CD4-positive, alpha-beta T cell (primary cell): ENCODE measurements at regions not wholly inside any gene's neighbourhood (a gene's known extent, or its start where the extent isn't known, plus 50 kb on each side); places are given as distances from the start of the nearest gene placed in this dataset.

ENCODE experiments used
- ATAC-seq: fragments of 200-7000 bp; cut with Tn5 transposase; one replicate; pipeline ENCODE4 v1.10.0; 2022; ENCODE audit warnings: mild to moderate bottlenecking; ENCODE audit not compliant: poor library complexity
- CTCF ChIA-PET: fragments of 350-600 bp; sonication (Branson Sonifier 250); formaldehyde crosslinking; loops from one replicate; lab custom pipeline; 2021; ENCODE audit warnings: antibody characterized with exemption, inconsistent platforms; lab: Charles Lee
- POLR2A ChIA-PET: fragments of 350-600 bp; sonication (Branson Sonifier 250); formaldehyde crosslinking; loops from one replicate; lab custom pipeline; 2021; ENCODE audit warnings: antibody characterized with exemption, inconsistent platforms; lab: Charles Lee
- DNase-seq, 14 experiments: peaks; one replicate each; pipeline ENCODE4 v3.0.0-alpha.2; 2013 to 2020; ENCODE audit warnings: mixed read lengths in 2 of 14
- H3K27ac ChIP-seq, 2 donors: one replicate each; pipeline versions ENCODE4 v1.5.1 to v1.7.0; 2013; ENCODE audit warnings: low read length in 2 of 2, low read depth in 1 of 2, mild to moderate bottlenecking in 1 of 2
- H3K27me3 ChIP-seq, 2 experiments: 1 replicate in 1 of 2; 2 replicates in 1 of 2; pipeline versions ENCODE4 v1.6.1 to v1.7.0; 2013; ENCODE audit warnings: low read length in 2 of 2, control low read depth in 1 of 2, mild to moderate bottlenecking in 1 of 2, moderate library complexity in 1 of 2; ENCODE audit not compliant: insufficient read depth in 2 of 2, control insufficient read depth in 1 of 2
- H3K36me3 ChIP-seq: one replicate; pipeline ENCODE4 v1.6.1; 2013; ENCODE audit warnings: low read length, control low read depth; ENCODE audit not compliant: insufficient read depth
- H3K4me1 ChIP-seq: one replicate; pipeline ENCODE4 v1.6.1; 2013; ENCODE audit warnings: low read length, control low read depth; ENCODE audit not compliant: insufficient read depth
- H3K4me3 ChIP-seq: one replicate; pipeline ENCODE4 v1.5.1; 2013; ENCODE audit warnings: mild to moderate bottlenecking, low read length, moderate library complexity
- H3K9me3 ChIP-seq, 2 experiments: 1 replicate in 1 of 2; 2 replicates in 1 of 2; pipeline versions ENCODE4 v1.6.1 to v1.7.0; 2013; ENCODE audit warnings: low read length in 2 of 2, mild to moderate bottlenecking in 2 of 2, control low read depth in 1 of 2, moderate library complexity in 1 of 2; ENCODE audit not compliant: control insufficient read depth in 1 of 2, insufficient read depth in 1 of 2
- H3K27ac Mint-ChIP-seq: one replicate; pipeline ENCODE4 v1.8.0; 2020; ENCODE audit warnings: mixed read lengths
- H3K27me3 Mint-ChIP-seq: one replicate; pipeline ENCODE4 v1.8.0; 2021; ENCODE audit warnings: mixed read lengths
- H3K36me3 Mint-ChIP-seq: one replicate; pipeline ENCODE4 v1.8.0; 2021; ENCODE audit warnings: low read depth, mixed read lengths
- H3K4me1 Mint-ChIP-seq: one replicate; pipeline ENCODE4 v1.8.0; 2021; ENCODE audit warnings: low read depth, mixed read lengths
- H3K4me3 Mint-ChIP-seq: one replicate; pipeline ENCODE4 v1.8.0; 2020; ENCODE audit warnings: mild to moderate bottlenecking, mixed read lengths
- H3K9me3 Mint-ChIP-seq: one replicate; pipeline ENCODE4 v1.8.0; 2020; ENCODE audit warnings: mixed read lengths
- intact Hi-C, 2 experiments: fragments of 100-400 bp; cut with DNase I in 1 of 2; cut with micrococcal nuclease in 1 of 2; formaldehyde crosslinking; loops; one replicate each; pipeline versions ENCODE4 v1.15.1 to v1.9.0; 2023 to 2025; cut with DNase I, micrococcal nuclease
- TF ChIP-seq, protein P1 (sequence below): fragments of 200-600 bp; IDR thresholded peaks from one replicate; pipeline ENCODE4 v1.8.0; 2022; ENCODE audit warnings: antibody characterized with exemption, mild to moderate bottlenecking

DNA sequence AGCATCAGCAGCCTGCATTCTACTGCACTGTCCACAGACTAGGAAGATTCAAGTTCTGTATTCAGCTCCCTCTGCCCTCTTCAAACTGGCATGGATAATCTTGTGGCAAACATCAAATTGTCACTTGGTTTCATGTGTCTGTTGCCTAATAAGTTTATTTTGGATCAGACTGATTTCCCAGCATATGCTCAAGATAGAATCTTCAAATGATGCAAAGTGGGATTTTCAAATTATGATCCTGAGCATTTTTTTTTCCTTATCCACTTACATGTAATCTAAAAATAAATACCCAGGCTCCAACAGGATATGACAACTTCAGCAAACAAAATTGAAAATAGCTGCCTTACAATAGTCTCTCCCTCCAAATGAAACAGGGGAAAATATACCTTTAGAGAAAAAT lies 160.9 kb upstream of the VRK2 start:
- Mint-ChIP-seq H3K36me3 (no peaks in the 10 kb centered on the region), H3K27me3 (no peaks in the 10 kb centered on the region), H3K4me1 (peaks cover 12% of the 10 kb centered on the region), H3K27ac (no peak overlapping the region), H3K9me3 (no peaks in the 10 kb centered on the region), H3K4me3 (no peak overlapping the region)
- Histone ChIP-seq H3K27me3 (no peaks in the 10 kb centered on the region), H3K36me3 (no peaks in the 10 kb centered on the region), H3K27ac (no peak overlapping the region), H3K4me1 (no peaks in the 10 kb centered on the region), H3K9me3 (no peaks in the 10 kb centered on the region), H3K4me3 (no peak overlapping the region)
- intact Hi-C loops: no loop called here
- TF ChIP-seq, protein P1, sequence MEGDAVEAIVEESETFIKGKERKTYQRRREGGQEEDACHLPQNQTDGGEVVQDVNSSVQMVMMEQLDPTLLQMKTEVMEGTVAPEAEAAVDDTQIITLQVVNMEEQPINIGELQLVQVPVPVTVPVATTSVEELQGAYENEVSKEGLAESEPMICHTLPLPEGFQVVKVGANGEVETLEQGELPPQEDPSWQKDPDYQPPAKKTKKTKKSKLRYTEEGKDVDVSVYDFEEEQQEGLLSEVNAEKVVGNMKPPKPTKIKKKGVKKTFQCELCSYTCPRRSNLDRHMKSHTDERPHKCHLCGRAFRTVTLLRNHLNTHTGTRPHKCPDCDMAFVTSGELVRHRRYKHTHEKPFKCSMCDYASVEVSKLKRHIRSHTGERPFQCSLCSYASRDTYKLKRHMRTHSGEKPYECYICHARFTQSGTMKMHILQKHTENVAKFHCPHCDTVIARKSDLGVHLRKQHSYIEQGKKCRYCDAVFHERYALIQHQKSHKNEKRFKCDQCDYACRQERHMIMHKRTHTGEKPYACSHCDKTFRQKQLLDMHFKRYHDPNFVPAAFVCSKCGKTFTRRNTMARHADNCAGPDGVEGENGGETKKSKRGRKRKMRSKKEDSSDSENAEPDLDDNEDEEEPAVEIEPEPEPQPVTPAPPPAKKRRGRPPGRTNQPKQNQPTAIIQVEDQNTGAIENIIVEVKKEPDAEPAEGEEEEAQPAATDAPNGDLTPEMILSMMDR: no peak
- CTCF ChIA-PET: no interaction called here
- POLR2A ChIA-PET: no interaction called here
- no peak for ATAC-seq
- DNase-seq: no peak

DNA sequence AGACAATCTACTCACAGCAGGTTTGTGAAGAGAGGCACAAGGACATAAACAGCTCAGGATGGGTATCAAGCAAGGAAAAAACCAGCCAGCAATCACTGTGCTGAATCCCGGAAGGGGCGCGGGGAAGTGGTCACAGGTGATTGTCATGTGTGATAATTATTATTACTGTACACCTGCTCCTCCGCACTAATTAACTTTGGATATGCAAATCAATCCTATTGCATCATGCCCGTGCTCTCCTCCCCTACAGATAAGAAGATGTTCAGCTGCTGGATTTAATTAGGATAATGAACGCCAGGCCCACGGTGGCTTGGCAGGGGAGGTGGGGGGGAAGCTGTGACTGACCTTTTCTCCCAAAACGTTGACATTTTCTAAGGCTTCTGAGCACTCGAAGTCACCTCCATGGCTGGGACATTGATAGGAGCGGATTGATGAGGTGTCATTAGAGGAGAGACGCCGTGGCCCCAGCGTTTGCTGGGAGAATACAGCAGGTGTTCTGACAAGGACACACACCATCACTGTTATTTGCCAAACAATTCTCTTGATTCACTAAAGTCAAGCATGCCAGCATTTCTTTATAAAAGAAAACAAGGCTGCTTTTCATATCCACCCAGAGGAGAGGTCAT lies 160.3 kb upstream of the VRK2 start:
- no peaks in the 10 kb centered on the region for H3K9me3 Mint-ChIP-seq
- Histone ChIP-seq H3K27me3 (no peaks in the 10 kb centered on the region), H3K4me3 (no peak overlapping the region), H3K27ac (no peak overlapping the region), H3K9me3 (no peaks in the 10 kb centered on the region), H3K4me1 (no peaks in the 10 kb centered on the region), H3K36me3 (no peaks in the 10 kb centered on the region)
- H3K27ac Mint-ChIP-seq: no peak overlapping the region
- H3K36me3 Mint-ChIP-seq: no peaks in the 10 kb centered on the region
- intact Hi-C loops: no loop called here
- DNase-seq (no peak), ATAC-seq (no peak)
- ChIA-PET POLR2A (no interaction called here), CTCF (no interaction called here)
- TF ChIP-seq, protein P1: no peak
- no peaks in the 10 kb centered on the region for H3K27me3 Mint-ChIP-seq
- H3K4me3 Mint-ChIP-seq: no peak overlapping the region
- peaks cover 12% of the 10 kb centered on the region for H3K4me1 Mint-ChIP-seq

DNA sequence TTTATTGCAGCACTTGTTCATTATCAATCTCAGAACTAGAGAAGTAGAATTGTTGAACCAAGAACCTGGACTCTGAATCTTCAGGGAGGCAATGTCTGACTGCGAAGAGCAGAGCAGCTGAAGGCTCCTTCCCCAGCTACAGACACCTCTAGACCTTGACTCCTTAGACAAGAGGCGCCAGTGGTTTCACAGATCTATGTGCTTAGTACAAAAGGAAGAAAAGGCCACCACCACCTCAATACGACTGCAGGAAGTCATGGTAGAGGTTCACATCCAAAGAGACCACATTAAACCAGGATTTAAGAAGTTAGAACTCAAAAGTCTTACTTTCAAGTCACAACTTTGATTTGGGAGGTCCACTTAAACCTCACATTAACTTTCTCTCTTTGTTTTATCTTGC lies 158.1 kb upstream of the VRK2 start:
- Histone ChIP-seq H3K27ac (no peak overlapping the region), H3K9me3 (no peaks in the 10 kb centered on the region), H3K4me3 (no peak overlapping the region), H3K4me1 (no peaks in the 10 kb centered on the region), H3K36me3 (no peaks in the 10 kb centered on the region), H3K27me3 (no peaks in the 10 kb centered on the region)
- peaks cover 12% of the 10 kb centered on the region for H3K4me1 Mint-ChIP-seq
- H3K4me3 Mint-ChIP-seq: no peak overlapping the region
- ChIA-PET POLR2A (no interaction called here), CTCF (no interaction called here)
- ATAC-seq (no peak), DNase-seq (no peak)
- H3K9me3 Mint-ChIP-seq: no peaks in the 10 kb centered on the region
- H3K27me3 Mint-ChIP-seq: no peaks in the 10 kb centered on the region
- no peak overlapping the region for H3K27ac Mint-ChIP-seq
- no peaks in the 10 kb centered on the region for H3K36me3 Mint-ChIP-seq
- TF ChIP-seq, protein P1: no peak
- intact Hi-C loops: no loop called here
